GM10266 (cell line): ENCODE measurements at regions not wholly inside any gene's neighbourhood (a gene's known extent, or its start where the extent isn't known, plus 50 kb on each side); places are given as distances from the start of the nearest gene placed in this dataset.

Experiments used
- DNase-seq: peaks from one replicate; pipeline ENCODE4 v3.0.0; 2012; ENCODE audit errors: extremely low spot score
- CTCF ChIP-seq: IDR thresholded peaks from 2 replicates; pipeline ENCODE4 v1.5.1; 2012; ENCODE audit warnings: mild to moderate bottlenecking, low read depth; ENCODE audit not compliant: control insufficient read depth, insufficient read depth; ENCODE audit errors: missing control alignments

DNA sequence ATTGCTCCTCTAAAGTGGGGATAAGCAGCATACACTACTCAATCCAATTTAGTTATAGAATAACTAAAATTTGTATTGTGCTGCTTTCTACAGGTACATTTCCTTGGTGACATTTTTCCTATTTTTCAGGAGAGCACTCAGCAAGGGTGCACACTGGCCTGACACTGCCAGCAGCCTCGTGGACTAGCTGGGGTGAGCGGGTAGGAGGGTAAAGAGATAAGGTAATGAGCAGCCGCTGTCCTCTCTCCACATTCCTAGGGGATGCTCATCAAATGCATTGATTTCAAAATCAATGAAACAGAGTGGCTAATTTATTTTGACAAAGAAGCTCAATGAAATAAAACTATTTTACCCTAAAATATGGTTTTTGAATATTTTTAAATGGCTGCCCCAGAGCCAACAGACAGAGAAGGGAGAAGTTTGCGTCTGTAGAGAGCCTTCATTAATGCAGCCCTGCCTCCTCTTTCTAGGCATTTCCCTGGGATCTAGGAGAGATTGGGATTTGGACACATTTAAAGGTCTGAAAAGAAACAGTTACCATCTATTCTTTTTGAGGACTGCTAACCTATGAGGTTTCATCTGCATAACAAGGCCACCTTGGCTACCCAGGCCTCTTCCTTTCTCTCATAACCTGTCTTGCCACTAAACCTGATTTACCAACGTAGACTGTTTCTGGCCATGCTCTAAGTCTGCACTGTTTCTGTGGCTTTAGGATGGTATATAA, 561.0 kb downstream of the IPMK start:
- DNase-seq, result no peak
- TF ChIP-seq CTCF, result no peak

DNA sequence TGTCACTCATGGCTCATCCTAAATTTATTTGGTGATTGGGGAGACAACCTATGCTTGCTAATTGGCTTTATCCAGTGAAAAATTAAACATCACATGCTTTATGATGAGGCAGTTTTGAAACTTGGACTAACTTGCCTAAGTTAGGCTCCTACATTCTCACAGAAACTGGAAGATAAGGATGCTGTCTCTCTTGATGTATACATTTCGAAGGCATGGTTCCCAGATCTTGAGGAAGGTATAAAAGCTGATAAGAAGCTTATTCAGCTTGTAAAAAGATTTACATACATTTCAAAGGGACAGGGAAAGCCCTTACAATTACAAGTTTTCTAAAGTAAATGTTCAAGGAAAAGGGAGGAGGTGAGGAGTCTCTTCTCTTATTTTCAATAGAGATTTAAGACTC, 561.7 kb downstream of the IPMK start:
- no peak for DNase-seq
- no peak for TF ChIP-seq CTCF

- no peak for TF ChIP-seq CTCF
- DNase-seq, result no peak
Observed at GRCh38 chr10:57699944-57700343, 567.8 kb downstream of the IPMK start.

DNA sequence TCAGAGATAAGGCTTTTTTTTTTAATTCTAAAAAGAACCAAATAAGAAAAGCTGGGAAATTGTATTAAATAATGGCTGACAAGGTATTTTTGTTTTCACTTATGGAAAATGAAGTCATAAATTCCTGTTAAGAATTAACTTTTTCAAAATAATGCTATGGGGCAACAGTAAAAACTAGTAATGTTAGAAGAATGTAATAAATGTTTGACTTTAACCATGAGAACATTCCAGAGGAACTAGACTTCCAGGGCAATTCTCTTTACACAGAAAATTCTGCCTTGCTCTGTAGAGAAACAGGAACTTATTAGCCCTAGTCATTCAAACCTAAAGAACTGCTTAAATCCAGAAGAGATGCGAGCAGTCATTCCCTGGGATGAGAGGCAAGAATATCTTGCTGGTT, 571.1 kb downstream of the IPMK start:
- no peak for TF ChIP-seq CTCF
- DNase-seq, result no peak

- TF ChIP-seq CTCF, result no peak
- DNase-seq, result no peak
Observed at GRCh38 chr10:57694956-57695608, 572.6 kb downstream of the IPMK start.

GRCh38 chr10:57692255-57692980, 575.3 kb downstream of the IPMK start:
- DNase-seq, result no peak

More at GRCh38 chr10:57692255-57692980, 575.3 kb downstream of the IPMK start:
- no peak for TF ChIP-seq CTCF
